Stimulated activated memory B cell treated with anti-CD40 and anti-IgM and Interleukin-4, amounts not matched to agents 10 μg/mL and 1 μg/mL and 100 μg/mL, for 72 hours (primary cell): ENCODE measurements at regions not wholly inside any gene's neighbourhood (a gene's known extent, or its start where the extent isn't known, plus 50 kb on each side); places are given as distances from the start of the nearest gene placed in this dataset.

Experiments
- ATAC-seq: fragments of 150-1000 bp; cut with Tn5 transposase; 2 replicates; pipeline ENCODE4 v1.10.0; 2021
- H3K27ac Mint-ChIP-seq: one replicate; pipeline ENCODE4 v1.8.0; 2022; ENCODE audit warnings: mild to moderate bottlenecking, mixed read lengths
- H3K27me3 Mint-ChIP-seq: one replicate; pipeline ENCODE4 v1.8.0; 2022; ENCODE audit warnings: mixed read lengths
- H3K36me3 Mint-ChIP-seq: one replicate; pipeline ENCODE4 v1.8.0; 2022; ENCODE audit warnings: mixed read lengths
- H3K4me1 Mint-ChIP-seq: one replicate; pipeline ENCODE4 v1.8.0; 2022; ENCODE audit warnings: mixed read lengths
- H3K4me3 Mint-ChIP-seq: one replicate; pipeline ENCODE4 v1.8.0; 2022; ENCODE audit warnings: mild to moderate bottlenecking, moderate library complexity, mixed read lengths
- H3K9me3 Mint-ChIP-seq: one replicate; pipeline ENCODE4 v1.8.0; 2022; ENCODE audit warnings: mixed read lengths

GRCh38 chr18:987325-988186, 82.9 kb downstream of the ADCYAP1 start:
- ATAC-seq = no peak
- Mint-ChIP-seq H3K36me3 (no peaks in the 10 kb centered on the region), H3K4me1 (no peaks in the 10 kb centered on the region), H3K27me3 (no peaks in the 10 kb centered on the region), H3K9me3 (peaks cover 3% of the 10 kb centered on the region), H3K4me3 (no peak overlapping the region), H3K27ac (no peak overlapping the region)

DNA sequence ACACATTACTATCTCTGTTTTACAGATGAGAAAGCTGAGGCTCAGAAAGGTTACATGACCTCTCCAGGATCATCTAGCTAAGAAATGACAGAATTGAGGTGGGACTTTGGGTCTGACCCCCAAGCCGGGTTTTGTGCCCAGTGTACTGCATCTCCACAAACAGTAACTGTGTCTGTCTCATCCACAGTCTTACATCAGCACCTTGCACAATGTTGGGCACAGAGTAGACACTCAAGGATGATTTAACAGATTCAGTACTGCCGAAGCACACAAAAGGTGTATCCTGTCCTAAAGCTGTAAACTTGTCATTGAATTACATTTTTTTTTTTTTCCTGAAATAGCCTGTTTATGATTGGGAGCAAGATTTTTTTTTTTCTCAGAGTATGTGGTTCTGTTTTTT, 84.8 kb downstream of the ADCYAP1 start:
- no peaks in the 10 kb centered on the region for H3K4me1 Mint-ChIP-seq
- no peaks in the 10 kb centered on the region for H3K27me3 Mint-ChIP-seq
- H3K27ac Mint-ChIP-seq = no peak overlapping the region
- H3K9me3 Mint-ChIP-seq = peaks cover 4% of the 10 kb centered on the region
- H3K36me3 Mint-ChIP-seq = no peaks in the 10 kb centered on the region
- no peak overlapping the region for H3K4me3 Mint-ChIP-seq
- ATAC-seq = no peak

DNA sequence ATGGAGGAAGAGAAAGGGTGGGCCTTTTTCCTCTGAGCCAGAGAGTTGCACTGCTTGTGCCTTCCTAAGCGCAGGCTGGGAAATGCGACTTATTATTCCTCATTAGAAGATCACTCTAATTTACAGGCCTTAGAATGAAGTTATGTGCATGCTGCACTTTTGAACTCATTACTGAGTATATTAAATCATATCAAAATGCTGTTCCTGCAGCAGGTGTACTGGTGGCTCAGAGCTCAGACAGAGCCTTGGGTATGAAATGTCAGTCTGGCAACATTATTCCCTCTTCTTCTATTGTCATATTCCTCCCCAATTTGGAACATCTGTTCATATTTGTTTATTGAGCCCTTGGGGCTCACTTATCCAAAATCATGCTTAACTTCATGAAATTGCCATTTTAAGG, 85.5 kb downstream of the ADCYAP1 start:
- no peaks in the 10 kb centered on the region for H3K4me1 Mint-ChIP-seq
- ATAC-seq = no peak
- H3K9me3 Mint-ChIP-seq = peaks cover 8% of the 10 kb centered on the region
- no peak overlapping the region for H3K4me3 Mint-ChIP-seq
- no peaks in the 10 kb centered on the region for H3K27me3 Mint-ChIP-seq
- H3K27ac Mint-ChIP-seq = no peak overlapping the region
- no peaks in the 10 kb centered on the region for H3K36me3 Mint-ChIP-seq

DNA sequence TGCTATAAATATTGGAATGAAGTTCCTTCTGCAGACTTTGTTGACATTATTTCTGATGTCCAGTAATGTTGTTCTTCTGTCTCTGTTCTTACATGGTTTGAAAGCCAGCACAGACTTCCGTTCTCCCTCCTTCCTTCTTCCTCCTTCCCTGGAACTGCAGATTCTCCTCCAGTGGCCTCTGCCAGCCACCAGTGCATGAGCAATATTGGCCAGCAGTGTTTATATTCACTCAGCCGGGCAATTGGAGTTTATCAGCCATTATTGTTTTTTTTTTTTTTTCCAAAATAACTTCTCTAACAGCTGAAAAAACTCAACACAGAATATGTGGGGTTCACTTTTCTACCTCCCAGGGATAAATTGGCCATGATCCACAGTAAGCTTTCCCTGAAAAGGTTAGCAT, 86.8 kb downstream of the ADCYAP1 start:
- H3K4me3 Mint-ChIP-seq = no peak overlapping the region
- no peaks in the 10 kb centered on the region for H3K36me3 Mint-ChIP-seq
- no peak for ATAC-seq
- H3K9me3 Mint-ChIP-seq = peaks cover 8% of the 10 kb centered on the region
- H3K27ac Mint-ChIP-seq = no peak overlapping the region
- H3K4me1 Mint-ChIP-seq = no peaks in the 10 kb centered on the region
- no peaks in the 10 kb centered on the region for H3K27me3 Mint-ChIP-seq

- H3K27me3 Mint-ChIP-seq = no peaks in the 10 kb centered on the region
- no peak overlapping the region for H3K27ac Mint-ChIP-seq
- no peaks in the 10 kb centered on the region for H3K4me1 Mint-ChIP-seq
- no peaks in the 10 kb centered on the region for H3K36me3 Mint-ChIP-seq
- ATAC-seq = no peak
- H3K4me3 Mint-ChIP-seq = no peak overlapping the region
- peaks cover 10% of the 10 kb centered on the region for H3K9me3 Mint-ChIP-seq
Observed at GRCh38 chr18:993560-993959, 88.9 kb downstream of the ADCYAP1 start.

GRCh38 chr18:995629-996028, 91.0 kb downstream of the ADCYAP1 start:
- no peak for ATAC-seq
- Mint-ChIP-seq H3K4me1 (no peaks in the 10 kb centered on the region), H3K27ac (no peak overlapping the region), H3K9me3 (peaks cover 10% of the 10 kb centered on the region), H3K36me3 (no peaks in the 10 kb centered on the region), H3K27me3 (no peaks in the 10 kb centered on the region), H3K4me3 (no peak overlapping the region)

DNA sequence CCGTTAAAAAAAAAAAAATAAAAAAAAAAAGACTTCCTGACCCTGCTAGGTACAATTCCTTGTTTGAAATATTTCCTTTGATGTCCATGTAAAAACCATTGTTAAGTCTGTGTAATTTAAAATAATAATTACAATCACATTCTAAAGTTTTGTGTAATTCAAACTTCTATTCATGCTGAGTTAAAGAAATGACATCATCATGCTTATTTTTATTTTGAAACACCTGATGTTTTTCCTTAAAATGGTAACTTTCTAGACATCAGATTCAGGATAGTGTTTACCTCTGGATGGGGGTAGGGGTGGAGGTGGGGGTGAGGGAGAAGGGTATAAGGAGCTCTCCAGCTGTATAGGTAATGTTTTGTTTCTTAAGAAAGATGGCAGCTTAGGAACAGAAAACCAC, 92.8 kb downstream of the ADCYAP1 start:
- peaks cover 7% of the 10 kb centered on the region for H3K9me3 Mint-ChIP-seq
- no peaks in the 10 kb centered on the region for H3K36me3 Mint-ChIP-seq
- H3K27ac Mint-ChIP-seq = no peak overlapping the region
- ATAC-seq = no peak
- no peaks in the 10 kb centered on the region for H3K27me3 Mint-ChIP-seq
- no peaks in the 10 kb centered on the region for H3K4me1 Mint-ChIP-seq
- H3K4me3 Mint-ChIP-seq = no peak overlapping the region

DNA sequence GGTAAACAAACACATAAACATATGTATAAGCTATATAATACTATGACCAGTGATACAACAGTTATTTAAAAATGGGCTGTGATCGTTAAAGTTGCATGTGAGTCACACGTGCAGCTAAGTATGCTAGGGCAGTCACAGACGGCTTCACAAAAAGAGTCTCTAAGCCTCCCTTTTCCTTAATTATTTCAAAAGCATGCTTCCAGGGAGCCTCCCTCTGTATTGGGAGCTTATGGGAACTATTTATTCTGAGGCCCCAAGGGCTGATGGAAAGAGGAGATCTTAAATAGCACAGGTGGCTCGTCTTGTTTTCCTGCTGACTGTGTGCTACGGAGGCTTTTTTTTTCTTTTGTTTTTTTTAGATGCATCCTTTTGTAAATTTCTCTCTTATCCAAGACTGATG, 94.3 kb downstream of the ADCYAP1 start:
- no peak overlapping the region for H3K27ac Mint-ChIP-seq
- no peaks in the 10 kb centered on the region for H3K4me1 Mint-ChIP-seq
- H3K4me3 Mint-ChIP-seq = no peak overlapping the region
- H3K9me3 Mint-ChIP-seq = peaks cover 10% of the 10 kb centered on the region
- no peak for ATAC-seq
- no peaks in the 10 kb centered on the region for H3K36me3 Mint-ChIP-seq
- H3K27me3 Mint-ChIP-seq = no peaks in the 10 kb centered on the region

DNA sequence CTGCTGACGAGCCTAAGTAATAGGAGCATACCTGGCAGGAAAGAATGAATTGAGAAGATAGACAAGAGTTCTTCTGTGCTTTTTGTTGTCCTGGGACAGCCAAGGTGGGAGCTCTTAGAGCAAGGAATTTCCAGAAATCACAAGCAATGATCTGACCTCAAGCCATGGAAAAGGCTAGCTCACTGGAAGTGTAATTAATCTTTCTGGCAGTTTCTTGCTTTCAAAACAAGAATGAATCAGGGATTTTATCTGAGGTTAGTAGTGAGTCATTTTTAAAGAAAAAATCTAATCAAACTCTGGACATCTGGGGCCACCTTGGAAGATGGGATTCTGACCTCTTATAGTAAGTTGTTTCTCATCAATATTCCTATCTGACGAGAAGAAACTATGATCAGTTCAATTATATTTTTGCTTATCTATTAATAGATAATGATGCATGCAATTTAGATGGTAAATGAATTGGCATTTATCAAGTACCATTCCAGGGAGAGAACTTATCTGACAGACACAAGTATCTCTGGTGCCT, 98.0 kb downstream of the ADCYAP1 start:
- no peaks in the 10 kb centered on the region for H3K36me3 Mint-ChIP-seq

DNA sequence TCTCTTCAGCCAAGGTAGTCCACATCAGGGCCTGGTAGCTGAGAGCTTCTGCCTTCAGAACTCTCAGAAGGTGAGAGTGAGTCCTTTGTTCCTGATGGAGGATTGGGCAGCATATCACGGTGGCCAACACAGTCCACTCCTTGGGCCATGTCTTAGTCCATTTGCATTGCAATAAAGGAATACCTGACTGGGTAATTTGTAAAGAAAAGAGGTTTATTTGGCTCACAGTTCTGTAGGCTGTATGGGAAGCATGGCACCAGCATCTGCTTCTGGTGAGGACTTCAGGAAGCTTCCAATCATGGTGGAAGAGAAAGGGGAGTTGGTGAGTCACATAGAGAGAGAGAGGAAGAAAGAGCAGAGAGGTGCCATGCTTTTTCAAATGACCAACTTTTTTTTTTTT, 98.8 kb downstream of the ADCYAP1 start:
- Mint-ChIP-seq H3K9me3 (peaks cover 9% of the 10 kb centered on the region), H3K27ac (no peak overlapping the region), H3K4me1 (no peaks in the 10 kb centered on the region), H3K4me3 (no peak overlapping the region), H3K27me3 (no peaks in the 10 kb centered on the region), H3K36me3 (no peaks in the 10 kb centered on the region)
- ATAC-seq = no peak

More for the DNA sequence above, 98.0 kb downstream of the ADCYAP1 start:
- no peak overlapping the region for H3K4me3 Mint-ChIP-seq
- no peak for ATAC-seq
- no peaks in the 10 kb centered on the region for H3K4me1 Mint-ChIP-seq
- no peak overlapping the region for H3K27ac Mint-ChIP-seq
- H3K27me3 Mint-ChIP-seq = no peaks in the 10 kb centered on the region
- H3K9me3 Mint-ChIP-seq = peaks cover 9% of the 10 kb centered on the region

DNA sequence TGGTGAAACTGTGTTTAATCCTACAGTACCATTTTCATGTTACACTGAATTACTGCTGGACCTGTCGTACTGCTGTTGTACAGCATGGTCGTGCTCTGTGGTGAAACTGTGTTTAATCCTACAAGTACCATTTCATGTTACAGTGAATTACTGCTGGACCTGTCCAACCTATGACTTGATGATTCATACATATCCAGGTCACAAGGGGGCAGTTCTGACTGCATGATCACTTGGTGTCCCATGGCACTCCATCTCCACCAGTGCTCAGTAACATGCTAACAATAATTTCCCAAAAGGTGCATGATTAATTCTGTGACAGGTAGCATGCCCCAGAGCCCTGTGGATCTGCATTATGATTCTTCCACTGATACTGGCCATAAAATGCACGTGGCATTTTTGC, 101.6 kb downstream of the ADCYAP1 start:
- H3K4me1 Mint-ChIP-seq = no peaks in the 10 kb centered on the region
- H3K27me3 Mint-ChIP-seq = no peaks in the 10 kb centered on the region
- ATAC-seq = no peak
- no peak overlapping the region for H3K27ac Mint-ChIP-seq
- no peaks in the 10 kb centered on the region for H3K36me3 Mint-ChIP-seq
- H3K4me3 Mint-ChIP-seq = no peak overlapping the region
- H3K9me3 Mint-ChIP-seq = peaks cover 9% of the 10 kb centered on the region

DNA sequence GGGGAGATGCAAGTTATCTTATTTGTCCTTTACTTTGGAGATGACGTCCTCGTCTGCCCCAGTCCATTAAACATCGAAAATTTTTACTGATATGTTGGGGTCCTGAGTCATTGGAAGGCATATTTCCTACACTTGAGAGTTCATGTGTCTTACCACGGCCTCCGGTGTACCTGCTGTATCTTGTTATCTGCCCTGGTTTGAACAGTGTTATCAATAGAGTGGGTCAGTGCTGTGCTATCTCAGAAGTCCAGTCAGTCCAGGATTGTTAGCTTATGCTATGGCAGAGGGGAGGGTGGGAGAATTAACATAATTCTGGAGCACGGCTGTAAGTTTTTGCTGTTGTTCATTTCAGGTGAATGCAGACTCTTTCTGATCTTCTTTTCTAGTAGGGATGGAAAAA, 102.3 kb downstream of the ADCYAP1 start:
- H3K27me3 Mint-ChIP-seq = no peaks in the 10 kb centered on the region
- peaks cover 9% of the 10 kb centered on the region for H3K9me3 Mint-ChIP-seq
- no peak for ATAC-seq
- H3K36me3 Mint-ChIP-seq = no peaks in the 10 kb centered on the region
- no peaks in the 10 kb centered on the region for H3K4me1 Mint-ChIP-seq
- H3K27ac Mint-ChIP-seq = no peak overlapping the region
- no peak overlapping the region for H3K4me3 Mint-ChIP-seq

DNA sequence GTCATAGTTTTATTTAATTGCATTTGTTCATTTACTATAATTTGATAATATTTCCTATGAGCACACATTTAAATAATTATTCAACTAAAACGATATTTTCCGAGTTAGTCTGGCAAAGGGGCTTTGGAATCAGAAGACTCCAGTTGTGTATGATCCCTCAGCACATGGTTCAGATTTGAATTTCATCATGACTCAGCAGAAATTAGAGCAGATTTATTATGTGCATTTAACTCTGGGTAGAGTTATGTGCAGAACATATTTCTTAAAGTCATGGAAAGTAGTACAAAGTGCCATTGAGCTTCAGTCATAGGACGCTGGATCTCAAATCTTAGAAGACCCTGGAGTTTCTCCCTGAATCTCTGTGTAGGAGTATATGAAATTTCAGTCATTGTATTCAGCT, 106.7 kb downstream of the ADCYAP1 start:
- no peaks in the 10 kb centered on the region for H3K9me3 Mint-ChIP-seq
- no peak overlapping the region for H3K27ac Mint-ChIP-seq
- H3K4me1 Mint-ChIP-seq = no peaks in the 10 kb centered on the region
- H3K36me3 Mint-ChIP-seq = no peaks in the 10 kb centered on the region
- no peak for ATAC-seq
- no peaks in the 10 kb centered on the region for H3K27me3 Mint-ChIP-seq
- no peak overlapping the region for H3K4me3 Mint-ChIP-seq

DNA sequence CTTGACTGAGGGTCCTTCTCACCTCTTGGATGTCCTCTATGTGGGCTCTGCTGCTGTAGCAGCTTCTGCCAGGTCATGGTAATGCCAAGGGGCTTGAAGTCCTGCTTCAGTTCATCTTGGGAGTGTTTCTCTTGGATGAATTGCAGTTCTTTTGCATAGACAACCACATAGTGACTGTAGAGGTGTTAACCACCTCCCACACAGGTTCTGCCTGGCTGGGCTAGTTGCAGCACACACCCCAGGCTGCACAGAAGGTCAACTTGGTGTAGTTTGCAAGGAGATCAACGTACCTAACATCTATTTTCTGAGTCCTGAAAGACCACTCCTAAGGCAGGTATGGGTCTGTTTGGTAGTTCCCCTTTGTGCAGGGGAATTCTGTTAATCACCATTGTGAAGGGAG, 108.1 kb downstream of the ADCYAP1 start:
- ATAC-seq = no peak
- H3K9me3 Mint-ChIP-seq = no peaks in the 10 kb centered on the region
- H3K36me3 Mint-ChIP-seq = no peaks in the 10 kb centered on the region
- no peaks in the 10 kb centered on the region for H3K4me1 Mint-ChIP-seq
- H3K4me3 Mint-ChIP-seq = no peak overlapping the region
- no peak overlapping the region for H3K27ac Mint-ChIP-seq
- H3K27me3 Mint-ChIP-seq = no peaks in the 10 kb centered on the region

GRCh38 chr18:1013951-1014350, 109.3 kb downstream of the ADCYAP1 start:
- no peak overlapping the region for H3K4me3 Mint-ChIP-seq
- no peaks in the 10 kb centered on the region for H3K36me3 Mint-ChIP-seq

GRCh38 chr18:1014509-1014908, 109.8 kb downstream of the ADCYAP1 start:
- H3K4me3 Mint-ChIP-seq = no peak overlapping the region
- H3K36me3 Mint-ChIP-seq = no peaks in the 10 kb centered on the region
- no peak overlapping the region for H3K27ac Mint-ChIP-seq
- H3K27me3 Mint-ChIP-seq = no peaks in the 10 kb centered on the region
- no peak for ATAC-seq
- no peaks in the 10 kb centered on the region for H3K4me1 Mint-ChIP-seq
- no peaks in the 10 kb centered on the region for H3K9me3 Mint-ChIP-seq

More at GRCh38 chr18:1013951-1014350, 109.3 kb downstream of the ADCYAP1 start:
- no peak overlapping the region for H3K27ac Mint-ChIP-seq
- H3K9me3 Mint-ChIP-seq = no peaks in the 10 kb centered on the region
- ATAC-seq = no peak
- no peaks in the 10 kb centered on the region for H3K27me3 Mint-ChIP-seq
- H3K4me1 Mint-ChIP-seq = no peaks in the 10 kb centered on the region
